H1 (cell line): ENCODE measurements at regions not wholly inside any gene's neighbourhood (a gene's known extent, or its start where the extent isn't known, plus 50 kb on each side); places are given as distances from the start of the nearest gene placed in this dataset.

ENCODE experiments used
- CTCF ChIA-PET: fragments of 300-600 bp; sonication (Branson Sonifier 250); formaldehyde crosslinking; loops from one replicate; lab custom pipeline; 2021; ENCODE audit not compliant: partially characterized antibody; lab: Charles Lee
- POLR2A ChIA-PET: fragments of 300-600 bp; sonication (Branson Sonifier 250); formaldehyde crosslinking; loops from one replicate; lab custom pipeline; 2021; ENCODE audit warnings: inconsistent platforms; ENCODE audit not compliant: partially characterized antibody; lab: Charles Lee
- DNase-seq, 2 experiments: peaks; one replicate each; pipeline versions ENCODE4 v3.0.0 to v3.0.0-alpha.2; 2010 to 2022; ENCODE audit warnings: low spot score in 2 of 2, low read depth in 1 of 2, mixed read lengths in 1 of 2
- FAIRE-seq: peaks from 2 replicates; lab custom pipeline; 2011; peaks lifted over from hg19 to GRCh38; lab: Jason Lieb, UNC
- H2AFZ ChIP-seq: 2 replicates; pipeline ENCODE4 v1.8.1; 2012; ENCODE audit warnings: low read length, inconsistent platforms
- H2AK5ac ChIP-seq: 2 replicates; pipeline ENCODE4 v1.6.1; 2013; ENCODE audit warnings: low read depth, low read length
- H2BK120ac ChIP-seq: replicated peaks from 2 replicates; pipeline ENCODE3; 2013; ENCODE audit warnings: low read depth, low read length, inconsistent platforms
- H2BK12ac ChIP-seq: 2 replicates; pipeline ENCODE4 v1.6.1; 2013; ENCODE audit warnings: low read depth, low read length
- H2BK15ac ChIP-seq: 2 replicates; pipeline ENCODE4 v1.6.1; 2013; ENCODE audit warnings: low read length
- H2BK20ac ChIP-seq: 2 replicates; pipeline ENCODE4 v1.6.1; 2013; ENCODE audit warnings: low read length
- H2BK5ac ChIP-seq: 2 replicates; pipeline ENCODE4 v1.6.1; 2013; ENCODE audit warnings: low read depth, low read length
- H3K14ac ChIP-seq: 2 replicates; pipeline ENCODE4 v1.6.1; 2013; ENCODE audit warnings: inconsistent platforms; ENCODE audit not compliant: insufficient read length
- H3K18ac ChIP-seq: 2 replicates; pipeline ENCODE4 v1.6.1; 2013; ENCODE audit warnings: low read length; ENCODE audit errors: extremely low read depth
- H3K23ac ChIP-seq: 2 replicates; pipeline ENCODE4 v1.6.1; 2013; ENCODE audit warnings: inconsistent platforms; ENCODE audit not compliant: insufficient read length
- H3K23me2 ChIP-seq: 2 replicates; pipeline ENCODE4 v1.6.1; 2013; ENCODE audit warnings: low read depth, low read length
- H3K27ac ChIP-seq: 2 replicates; pipeline ENCODE4 v1.6.1; 2011; ENCODE audit warnings: low read depth, low read length, inconsistent platforms
- H3K27me3 ChIP-seq, 4 experiments: replicated peaks in 1 of 4; 1 replicate in 1 of 4; 2 replicates in 3 of 4; pipeline versions ENCODE4 v1.6.1 to v1.8.1; 2011 to 2013; ENCODE audit warnings: low read length in 3 of 4, mild to moderate bottlenecking in 3 of 4, inconsistent platforms in 2 of 4, mixed read lengths in 2 of 4, moderate library complexity in 1 of 4; ENCODE audit not compliant: control insufficient read depth in 3 of 4, insufficient read depth in 3 of 4; ENCODE audit errors: extremely low read depth in 1 of 4
- H3K36me3 ChIP-seq, 4 experiments: 2 replicates each; pipeline versions ENCODE4 v1.6.1 to v1.8.1; 2011 to 2013; ENCODE audit warnings: mild to moderate bottlenecking in 4 of 4, low read length in 3 of 4, moderate library complexity in 2 of 4, control low read depth in 1 of 4, inconsistent platforms in 1 of 4; ENCODE audit not compliant: insufficient read depth in 4 of 4, control insufficient read depth in 2 of 4
- H3K4ac ChIP-seq: replicated peaks from 2 replicates; pipeline ENCODE3; 2013; ENCODE audit warnings: low read length, low read depth, mixed read lengths, inconsistent platforms; ENCODE audit not compliant: insufficient read length
- H3K4me1 ChIP-seq, 4 experiments: replicated peaks in 1 of 4; 1 replicate in 1 of 4; 2 replicates in 3 of 4; pipeline versions ENCODE4 v1.6.1 to v1.8.1; 2011 to 2013; ENCODE audit warnings: low read length in 3 of 4, inconsistent platforms in 2 of 4, mixed read lengths in 1 of 4; ENCODE audit not compliant: insufficient read depth in 4 of 4, control insufficient read depth in 3 of 4
- H3K4me2 ChIP-seq, 2 experiments: 2 replicates each; pipeline versions ENCODE4 v1.6.1 to v1.8.1; 2011 to 2013; ENCODE audit warnings: low read depth in 2 of 2, low read length in 2 of 2, control low read depth in 1 of 2, inconsistent platforms in 1 of 2, mild to moderate bottlenecking in 1 of 2; ENCODE audit not compliant: insufficient read depth in 1 of 2
- H3K4me3 ChIP-seq, 4 experiments: fragments of 200-600, 300-600 bp in 1 of 4; sonication (generic), shearing (Covaris generic), sonication (Bioruptor Twin) in 1 of 4; 2 replicates each; pipeline versions ENCODE4 v1.5.1 to v1.8.1; 2011 to 2016; ENCODE audit warnings: low read length in 4 of 4, low read depth in 3 of 4, control low read depth in 2 of 4, inconsistent platforms in 2 of 4, mild to moderate bottlenecking in 2 of 4, mixed read lengths in 1 of 4, moderate library complexity in 1 of 4; ENCODE audit not compliant: insufficient read depth in 2 of 4; ENCODE audit errors: extremely low read depth in 1 of 4
- H3K56ac ChIP-seq: replicated peaks from 2 replicates; pipeline ENCODE3; 2013; ENCODE audit warnings: low read depth, mild to moderate bottlenecking, mixed read lengths, low read length, inconsistent platforms; ENCODE audit not compliant: insufficient read length
- H3K79me1 ChIP-seq: 2 replicates; pipeline ENCODE4 v1.6.1; 2013; ENCODE audit warnings: low read depth, low read length, control low read depth
- H3K79me2 ChIP-seq, 2 experiments: 2 replicates each; pipeline versions ENCODE4 v1.6.1 to v1.8.1; 2012 to 2013; ENCODE audit warnings: low read length in 2 of 2, mild to moderate bottlenecking in 2 of 2, inconsistent platforms in 1 of 2; ENCODE audit not compliant: insufficient read depth in 2 of 2, control insufficient read depth in 1 of 2
- H3K9ac ChIP-seq, 4 experiments: replicated peaks in 1 of 4; 1 replicate in 1 of 4; 2 replicates in 3 of 4; pipeline versions ENCODE4 v1.6.1 to v1.8.1; 2011 to 2013; ENCODE audit warnings: low read depth in 3 of 4, low read length in 3 of 4, control low read depth in 2 of 4, mild to moderate bottlenecking in 2 of 4, moderate library complexity in 2 of 4, inconsistent platforms in 1 of 4; ENCODE audit errors: extremely low read depth in 1 of 4
- H3K9me3 ChIP-seq, 2 experiments: 2 replicates each; pipeline versions ENCODE4 v1.6.1 to v1.8.1; 2012 to 2013; ENCODE audit warnings: mild to moderate bottlenecking in 2 of 2, moderate library complexity in 2 of 2, control low read depth in 1 of 2, inconsistent platforms in 1 of 2, low read depth in 1 of 2, low read length in 1 of 2, mixed read lengths in 1 of 2; ENCODE audit not compliant: insufficient read depth in 2 of 2
- H4K20me1 ChIP-seq, 2 experiments: replicated peaks in 1 of 2; 2 replicates each; pipeline versions ENCODE3 to v1.8.1; 2011 to 2013; ENCODE audit warnings: inconsistent platforms in 2 of 2, low read length in 2 of 2, mild to moderate bottlenecking in 1 of 2; ENCODE audit not compliant: insufficient read depth in 2 of 2, control insufficient read depth in 1 of 2
- H4K5ac ChIP-seq: 2 replicates; pipeline ENCODE4 v1.6.1; 2013; ENCODE audit warnings: low read length, low read depth, mixed read lengths, inconsistent platforms; ENCODE audit not compliant: insufficient read length
- H4K8ac ChIP-seq: 2 replicates; pipeline ENCODE4 v1.8.0; 2013; ENCODE audit warnings: mild to moderate bottlenecking, moderate library complexity, low read length, inconsistent platforms; ENCODE audit not compliant: insufficient read depth; ENCODE audit errors: extremely low read depth
- H4K91ac ChIP-seq: replicated peaks from 2 replicates; pipeline ENCODE3; 2013; ENCODE audit warnings: low read length, mixed read lengths, inconsistent platforms; ENCODE audit not compliant: insufficient read length
- EZH2 ChIP-seq: fragments of 200-600 bp; sonication (generic); IDR thresholded peaks from 2 replicates; pipeline ENCODE4 v1.7.1; 2012; ENCODE audit warnings: low read depth, mild to moderate bottlenecking, moderate library complexity, low read length, inconsistent platforms; ENCODE audit not compliant: severe bottlenecking
- SRF ChIP-seq: IDR thresholded peaks from 2 replicates; pipeline ENCODE4 v1.6.1; 2011; ENCODE audit warnings: mild to moderate bottlenecking, low read depth, low read length, moderate library complexity
- TAF1 ChIP-seq: IDR thresholded peaks from 2 replicates; pipeline ENCODE4 v1.6.1; 2011; ENCODE audit warnings: mild to moderate bottlenecking, low read depth, low read length
- WGBS, 2 experiments: shearing (Covaris generic) in 1 of 2; methylation state at CpG; one replicate each; pipeline versions ENCODE4 v1.1.6 to v1.1.7; 2013 to 2015; ENCODE audit warnings: low lambda C conversion rate in 2 of 2, mixed read lengths in 2 of 2, inconsistent platforms in 1 of 2, low coverage in 1 of 2, missing lambda C conversion rate in 1 of 2; ENCODE audit not compliant: insufficient replicate concordance in 2 of 2, insufficient coverage in 1 of 2, insufficient read length in 1 of 2; ENCODE audit errors: extremely low coverage in 1 of 2, missing lambda C conversion rate in 1 of 2; 5-methylcytosine and 5-hydroxymethylcytosine counted together

GRCh38 chr17:79160980-79161636 is 86.5 kb downstream of the ENGASE start:
- Histone ChIP-seq H3K4me1 (peaks cover 0 to 7% (median 1%) of the 10 kb centered on the region in 4 experiments; a peak in 3 of 7 replicates), H3K79me2 (no peaks in the 10 kb centered on the region), H3K23ac (no peak overlapping the region), H4K20me1 (no peaks in the 10 kb centered on the region), H2BK5ac (no peak overlapping the region), H2BK12ac (no peak overlapping the region), H4K8ac (no peak overlapping the region), H4K5ac (no peak overlapping the region), H3K9ac (no peak overlapping the region; a peak in 1 of 7 replicates), H3K23me2 (no peaks in the 10 kb centered on the region), H3K56ac (no peak overlapping the region), H3K9me3 (no peaks in the 10 kb centered on the region), H2BK15ac (no peak overlapping the region), H3K18ac (no peak overlapping the region; the same call in 1 of the 2 replicates), H3K79me1 (no peaks in the 10 kb centered on the region; the same call in 1 of the 2 replicates), H3K36me3 (no peaks in the 10 kb centered on the region), H3K14ac (no peak overlapping the region), H3K4ac (no peak overlapping the region), H2BK120ac (no peak overlapping the region), H3K27ac (no peak overlapping the region), H3K4me2 (no peak overlapping the region), H2AK5ac (no peak overlapping the region), H2AFZ (no peak overlapping the region), H3K4me3 (no peak overlapping the region), H2BK20ac (no peak overlapping the region), H4K91ac (no peak overlapping the region), H3K27me3 (no peaks in the 10 kb centered on the region)
- WGBS, 2 experiments = 88% methylated on average over 13 of the region's 14 CpGs; no CpG with 5 or more reads in 1 of the 2 experiments
- DNase-seq (no peak), FAIRE-seq (no peak)
- POLR2A ChIA-PET = no interaction called here
- CTCF ChIA-PET = interaction anchor here (0.8 to 3.2 kb wide), 7 partner anchors 16 to 231 kb away, joined by 3 to 12 read pairs (median 3); no protein-coding TSS in a partner anchor
- no peak for TF ChIP-seq TAF1
- no peak for TF ChIP-seq EZH2
- TF ChIP-seq SRF = no peak
